ENCODE measurements at regions not wholly inside any gene's neighbourhood (a gene's known extent, or its start where the extent isn't known, plus 50 kb on each side); places are given as distances from the start of the nearest gene placed in this dataset.

DNA sequence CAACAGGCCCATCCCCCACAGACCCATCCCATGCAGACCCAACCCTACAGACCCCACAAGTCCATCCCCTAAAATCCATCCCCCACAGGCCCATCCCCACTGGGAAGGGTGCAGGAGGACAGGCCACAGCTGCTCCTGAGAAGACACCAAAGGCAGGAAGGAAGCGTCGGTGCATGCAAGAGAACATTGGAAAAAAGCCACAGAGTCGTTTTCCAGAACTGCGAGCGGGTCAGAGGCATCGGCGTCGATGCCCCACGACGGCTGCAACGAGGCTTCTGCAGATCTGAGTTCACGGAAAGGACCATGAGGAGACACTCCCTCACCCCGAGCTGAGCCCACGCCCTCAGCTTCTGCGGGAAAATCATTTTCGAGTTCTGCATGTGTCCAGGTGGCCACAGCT lies 59.6 kb upstream of the GALNT9 start:
- TF ChIP-seq EZH2 (IDR thresholded peaks at IDR 0.05; ENCODE audit: low read length, missing control alignments), result no peak
- TF ChIP-seq, protein P1, sequence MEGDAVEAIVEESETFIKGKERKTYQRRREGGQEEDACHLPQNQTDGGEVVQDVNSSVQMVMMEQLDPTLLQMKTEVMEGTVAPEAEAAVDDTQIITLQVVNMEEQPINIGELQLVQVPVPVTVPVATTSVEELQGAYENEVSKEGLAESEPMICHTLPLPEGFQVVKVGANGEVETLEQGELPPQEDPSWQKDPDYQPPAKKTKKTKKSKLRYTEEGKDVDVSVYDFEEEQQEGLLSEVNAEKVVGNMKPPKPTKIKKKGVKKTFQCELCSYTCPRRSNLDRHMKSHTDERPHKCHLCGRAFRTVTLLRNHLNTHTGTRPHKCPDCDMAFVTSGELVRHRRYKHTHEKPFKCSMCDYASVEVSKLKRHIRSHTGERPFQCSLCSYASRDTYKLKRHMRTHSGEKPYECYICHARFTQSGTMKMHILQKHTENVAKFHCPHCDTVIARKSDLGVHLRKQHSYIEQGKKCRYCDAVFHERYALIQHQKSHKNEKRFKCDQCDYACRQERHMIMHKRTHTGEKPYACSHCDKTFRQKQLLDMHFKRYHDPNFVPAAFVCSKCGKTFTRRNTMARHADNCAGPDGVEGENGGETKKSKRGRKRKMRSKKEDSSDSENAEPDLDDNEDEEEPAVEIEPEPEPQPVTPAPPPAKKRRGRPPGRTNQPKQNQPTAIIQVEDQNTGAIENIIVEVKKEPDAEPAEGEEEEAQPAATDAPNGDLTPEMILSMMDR (conservative IDR thresholded peaks at IDR 0.05 in 1 of 2, IDR thresholded peaks at IDR 0.05 in 1 of 2; ENCODE audit: low read depth in 1 of 2, low read length in 2 of 2), result no peak

Data from fibroblast of lung (primary cell).